Body of pancreas (tissue), 4 donors: ENCODE measurements at regions not wholly inside any gene's neighbourhood (a gene's known extent, or its start where the extent isn't known, plus 50 kb on each side); places are given as distances from the start of the nearest gene placed in this dataset.

Experiments used
- CTCF ChIP-seq, 7 experiments: fragments of 450-650 bp in 4 of 7; fragments of 200-600 bp in 3 of 7; sonication (generic) in 3 of 7; IDR thresholded peaks; one replicate each; pipeline ENCODE4 v1.5.1; 2016 to 2019; ENCODE audit warnings: antibody characterized with exemption in 7 of 7
- POLR2A ChIP-seq, 3 donors: fragments of 450-650 bp; IDR thresholded peaks; one replicate each; pipeline ENCODE4 v1.6.1; 2016; ENCODE audit warnings: antibody characterized with exemption in 3 of 3, mild to moderate bottlenecking in 2 of 3

- TF ChIP-seq CTCF (IDR thresholded peaks at IDR 0.05) (no peak), POLR2A (IDR thresholded peaks at IDR 0.05) (no peak)
Measured at GRCh38 chr18:35817604-35818352, 154.7 kb upstream of the RMP24 start.
